D721Med (cell line): ENCODE measurements at regions not wholly inside any gene's neighbourhood (a gene's known extent, or its start where the extent isn't known, plus 50 kb on each side); places are given as distances from the start of the nearest gene placed in this dataset.

Source experiments
- DNase-seq: peaks from one replicate; pipeline ENCODE4 v3.0.0; 2011; ENCODE audit warnings: low spot score; ENCODE audit not compliant: insufficient read length
- FAIRE-seq: peaks from 2 replicates; lab custom pipeline; 2011; peaks lifted over from hg19 to GRCh38; lab: Jason Lieb, UNC
- CTCF ChIP-seq: IDR thresholded peaks from 2 replicates; pipeline ENCODE4 v1.5.1; 2012; ENCODE audit warnings: mild to moderate bottlenecking, control low read depth; ENCODE audit not compliant: insufficient read depth; ENCODE audit errors: missing control alignments

GRCh38 chr10:9684186-9684585 lies 1333.5 kb upstream of the CELF2 start:
- DNase-seq (no peak), FAIRE-seq (no peak)
- TF ChIP-seq CTCF: no peak

GRCh38 chr10:9685596-9685995 lies 1332.1 kb upstream of the CELF2 start:
- no peak for DNase-seq
- no peak for TF ChIP-seq CTCF
- FAIRE-seq: no peak

GRCh38 chr10:9688711-9689110 lies 1329.0 kb upstream of the CELF2 start:
- no peak for TF ChIP-seq CTCF
- FAIRE-seq: no peak
- no peak for DNase-seq

- no peak for TF ChIP-seq CTCF
- FAIRE-seq: no peak
- no peak for DNase-seq
Observed at GRCh38 chr10:9707216-9707615, 1310.5 kb upstream of the CELF2 start.

GRCh38 chr10:9709849-9710248 lies 1307.8 kb upstream of the CELF2 start:
- TF ChIP-seq CTCF: no peak
- DNase-seq (no peak), FAIRE-seq (no peak)

- no peak for DNase-seq
- no peak for FAIRE-seq
- no peak for TF ChIP-seq CTCF
Observed at GRCh38 chr10:9712393-9712792, 1305.3 kb upstream of the CELF2 start.

- TF ChIP-seq CTCF: no peak
- no peak for FAIRE-seq
- no peak for DNase-seq
Observed at GRCh38 chr10:9719246-9719645, 1298.4 kb upstream of the CELF2 start.
